ENCODE measurements at regions not wholly inside any gene's neighbourhood (a gene's known extent, or its start where the extent isn't known, plus 50 kb on each side); places are given as distances from the start of the nearest gene placed in this dataset.

DNA sequence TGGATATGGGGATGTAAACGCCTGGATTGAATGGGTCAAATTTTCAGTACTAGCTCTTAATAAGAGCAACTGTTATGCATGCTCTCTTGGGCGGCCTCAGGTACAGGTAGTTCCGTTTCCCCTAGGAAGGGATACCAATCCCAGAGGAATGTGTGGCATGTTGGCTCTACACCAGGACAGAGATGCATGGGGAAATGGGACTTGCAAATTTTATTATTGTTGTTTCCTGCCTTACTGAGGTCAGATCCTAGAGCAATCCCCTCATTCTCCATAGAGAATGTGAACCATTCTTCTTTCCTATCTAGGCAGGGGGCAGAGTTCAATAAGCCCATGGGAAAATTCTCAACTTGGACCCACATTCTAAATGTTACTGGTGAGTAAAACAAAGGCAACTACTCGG is 361.8 kb upstream of the FGF16 start:
- TF ChIP-seq EZH2 (IDR thresholded peaks at IDR 0.05) (no peak), POLR2AphosphoS5 (IDR thresholded peaks at IDR 0.05; ENCODE audit: borderline replicate concordance, low read depth, low read length) (no peak)
